C4-2B (cell line): ENCODE measurements at regions not wholly inside any gene's neighbourhood (a gene's known extent, or its start where the extent isn't known, plus 50 kb on each side); places are given as distances from the start of the nearest gene placed in this dataset.

ENCODE experiments used
- ZFX ChIP-seq: fragments of 450-650 bp; IDR thresholded peaks from 2 replicates; pipeline ENCODE4 v1.6.1; 2017
- TF ChIP-seq, protein P1 (sequence below): fragments of 450-650 bp; conservative IDR thresholded peaks from 2 replicates; pipeline ENCODE4 v1.5.1; 2017; ENCODE audit warnings: mild to moderate bottlenecking

DNA sequence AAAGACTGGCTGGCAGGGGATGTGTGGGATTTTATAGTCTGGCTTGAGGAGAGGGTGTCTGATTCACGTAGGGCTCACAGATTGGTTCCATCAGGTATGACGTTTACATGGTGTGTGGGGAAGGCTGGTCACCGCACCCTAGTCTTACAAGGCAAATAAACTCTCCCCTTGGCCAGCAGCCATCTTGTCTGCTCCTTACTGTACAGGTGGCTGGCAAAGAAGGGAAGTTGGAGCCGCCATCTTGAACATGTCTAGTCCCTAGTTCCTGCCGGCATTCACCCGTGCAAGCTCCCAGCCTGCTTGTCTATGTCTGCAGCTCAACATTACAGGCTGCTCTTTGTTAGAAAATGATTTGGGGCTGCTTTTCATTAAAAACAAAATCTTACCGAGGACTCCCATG, 97.6 kb downstream of the RAMP3 start:
- TF ChIP-seq, protein P1, sequence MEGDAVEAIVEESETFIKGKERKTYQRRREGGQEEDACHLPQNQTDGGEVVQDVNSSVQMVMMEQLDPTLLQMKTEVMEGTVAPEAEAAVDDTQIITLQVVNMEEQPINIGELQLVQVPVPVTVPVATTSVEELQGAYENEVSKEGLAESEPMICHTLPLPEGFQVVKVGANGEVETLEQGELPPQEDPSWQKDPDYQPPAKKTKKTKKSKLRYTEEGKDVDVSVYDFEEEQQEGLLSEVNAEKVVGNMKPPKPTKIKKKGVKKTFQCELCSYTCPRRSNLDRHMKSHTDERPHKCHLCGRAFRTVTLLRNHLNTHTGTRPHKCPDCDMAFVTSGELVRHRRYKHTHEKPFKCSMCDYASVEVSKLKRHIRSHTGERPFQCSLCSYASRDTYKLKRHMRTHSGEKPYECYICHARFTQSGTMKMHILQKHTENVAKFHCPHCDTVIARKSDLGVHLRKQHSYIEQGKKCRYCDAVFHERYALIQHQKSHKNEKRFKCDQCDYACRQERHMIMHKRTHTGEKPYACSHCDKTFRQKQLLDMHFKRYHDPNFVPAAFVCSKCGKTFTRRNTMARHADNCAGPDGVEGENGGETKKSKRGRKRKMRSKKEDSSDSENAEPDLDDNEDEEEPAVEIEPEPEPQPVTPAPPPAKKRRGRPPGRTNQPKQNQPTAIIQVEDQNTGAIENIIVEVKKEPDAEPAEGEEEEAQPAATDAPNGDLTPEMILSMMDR, result no peak
- no peak for TF ChIP-seq ZFX
